ENCODE measurements at regions not wholly inside any gene's neighbourhood (a gene's known extent, or its start where the extent isn't known, plus 50 kb on each side); places are given as distances from the start of the nearest gene placed in this dataset.

- H3K9me3 ChIP-seq (ENCODE audit: low read length), result no peaks in the 10 kb centered on the region
- H3K27me3 ChIP-seq (ENCODE audit: control insufficient read depth in 1 of 2, insufficient read depth in 2 of 2, low read length in 2 of 2), result no peaks in the 10 kb centered on the region
- H3K36me3 ChIP-seq (ENCODE audit: insufficient read depth, low read length), result no peaks in the 10 kb centered on the region
- no peak overlapping the region for H3K4me3 ChIP-seq (ENCODE audit: low read depth in 1 of 2, low read length in 2 of 2)
- no peak overlapping the region for H3K27ac ChIP-seq (ENCODE audit: low read depth, low read length)
- no peak overlapping the region for H3K9ac ChIP-seq (ENCODE audit: low read length)
- no peaks in the 10 kb centered on the region for H3K4me1 ChIP-seq (ENCODE audit: insufficient read depth, low read length)
Measured at GRCh38 chr1:106836708-106837107, 219.8 kb upstream of the PRMT6 start.

- H3K4me1 ChIP-seq (ENCODE audit: insufficient read depth, low read length), result no peaks in the 10 kb centered on the region
- H3K27me3 ChIP-seq (ENCODE audit: control insufficient read depth in 1 of 2, insufficient read depth in 2 of 2, low read length in 2 of 2), result no peaks in the 10 kb centered on the region
- H3K27ac ChIP-seq (ENCODE audit: low read depth, low read length), result no peak overlapping the region
- no peaks in the 10 kb centered on the region for H3K9me3 ChIP-seq (ENCODE audit: low read length)
- H3K9ac ChIP-seq (ENCODE audit: low read length), result no peak overlapping the region
- H3K36me3 ChIP-seq (ENCODE audit: insufficient read depth, low read length), result no peaks in the 10 kb centered on the region
- no peak overlapping the region for H3K4me3 ChIP-seq (ENCODE audit: low read depth in 1 of 2, low read length in 2 of 2)
Measured at GRCh38 chr1:106843518-106843917, 213.0 kb upstream of the PRMT6 start.

- Histone ChIP-seq H3K9ac (ENCODE audit: low read length) (no peak overlapping the region), H3K9me3 (ENCODE audit: low read length) (no peaks in the 10 kb centered on the region), H3K27me3 (ENCODE audit: control insufficient read depth in 1 of 2, insufficient read depth in 2 of 2, low read length in 2 of 2) (no peaks in the 10 kb centered on the region), H3K4me1 (ENCODE audit: insufficient read depth, low read length) (no peaks in the 10 kb centered on the region), H3K36me3 (ENCODE audit: insufficient read depth, low read length) (no peaks in the 10 kb centered on the region), H3K4me3 (ENCODE audit: low read depth in 1 of 2, low read length in 2 of 2) (no peak overlapping the region), H3K27ac (ENCODE audit: low read depth, low read length) (no peak overlapping the region)
Measured at GRCh38 chr1:106846656-106847055, 209.8 kb upstream of the PRMT6 start.

- H3K9ac ChIP-seq (ENCODE audit: low read length), result no peak overlapping the region
- no peaks in the 10 kb centered on the region for H3K9me3 ChIP-seq (ENCODE audit: low read length)
- no peak overlapping the region for H3K4me3 ChIP-seq (ENCODE audit: low read depth in 1 of 2, low read length in 2 of 2)
- H3K27me3 ChIP-seq (ENCODE audit: control insufficient read depth in 1 of 2, insufficient read depth in 2 of 2, low read length in 2 of 2), result no peaks in the 10 kb centered on the region
- H3K27ac ChIP-seq (ENCODE audit: low read depth, low read length), result no peak overlapping the region
- no peaks in the 10 kb centered on the region for H3K36me3 ChIP-seq (ENCODE audit: insufficient read depth, low read length)
- no peaks in the 10 kb centered on the region for H3K4me1 ChIP-seq (ENCODE audit: insufficient read depth, low read length)
Measured at GRCh38 chr1:106861110-106861509, 195.4 kb upstream of the PRMT6 start.

- no peak overlapping the region for H3K27ac ChIP-seq (ENCODE audit: low read depth, low read length)
- H3K9me3 ChIP-seq (ENCODE audit: low read length), result no peaks in the 10 kb centered on the region
Measured at GRCh38 chr1:106868828-106869227, 187.6 kb upstream of the PRMT6 start.

GRCh38 chr1:106875622-106876021 lies 180.9 kb upstream of the PRMT6 start:
- H3K9me3 ChIP-seq (ENCODE audit: low read length), result no peaks in the 10 kb centered on the region
- H3K4me1 ChIP-seq (ENCODE audit: insufficient read depth, low read length), result peaks cover 16% of the 10 kb centered on the region
- no peaks in the 10 kb centered on the region for H3K27me3 ChIP-seq (ENCODE audit: control insufficient read depth in 1 of 2, insufficient read depth in 2 of 2, low read length in 2 of 2)
- no peak overlapping the region for H3K9ac ChIP-seq (ENCODE audit: low read length)
- H3K27ac ChIP-seq (ENCODE audit: low read depth, low read length), result no peak overlapping the region
- H3K4me3 ChIP-seq (ENCODE audit: low read depth in 1 of 2, low read length in 2 of 2), result no peak overlapping the region
- H3K36me3 ChIP-seq (ENCODE audit: insufficient read depth, low read length), result no peaks in the 10 kb centered on the region

More at GRCh38 chr1:106868828-106869227, 187.6 kb upstream of the PRMT6 start:
- no peaks in the 10 kb centered on the region for H3K27me3 ChIP-seq (ENCODE audit: control insufficient read depth in 1 of 2, insufficient read depth in 2 of 2, low read length in 2 of 2)
- H3K9ac ChIP-seq (ENCODE audit: low read length), result no peak overlapping the region
- no peaks in the 10 kb centered on the region for H3K4me1 ChIP-seq (ENCODE audit: insufficient read depth, low read length)
- H3K4me3 ChIP-seq (ENCODE audit: low read depth in 1 of 2, low read length in 2 of 2), result no peak overlapping the region
- no peaks in the 10 kb centered on the region for H3K36me3 ChIP-seq (ENCODE audit: insufficient read depth, low read length)

GRCh38 chr1:106876384-106876783 lies 180.1 kb upstream of the PRMT6 start:
- Histone ChIP-seq H3K9me3 (ENCODE audit: low read length) (no peaks in the 10 kb centered on the region), H3K4me3 (ENCODE audit: low read depth in 1 of 2, low read length in 2 of 2) (no peak overlapping the region), H3K4me1 (ENCODE audit: insufficient read depth, low read length) (peaks cover 17% of the 10 kb centered on the region), H3K27ac (ENCODE audit: low read depth, low read length) (no peak overlapping the region), H3K27me3 (ENCODE audit: control insufficient read depth in 1 of 2, insufficient read depth in 2 of 2, low read length in 2 of 2) (no peaks in the 10 kb centered on the region), H3K9ac (ENCODE audit: low read length) (no peak overlapping the region), H3K36me3 (ENCODE audit: insufficient read depth, low read length) (no peaks in the 10 kb centered on the region)

- Histone ChIP-seq H3K27me3 (ENCODE audit: control insufficient read depth in 1 of 2, insufficient read depth in 2 of 2, low read length in 2 of 2) (no peaks in the 10 kb centered on the region), H3K27ac (ENCODE audit: low read depth, low read length) (no peak overlapping the region), H3K9me3 (ENCODE audit: low read length) (no peaks in the 10 kb centered on the region), H3K4me3 (ENCODE audit: low read depth in 1 of 2, low read length in 2 of 2) (no peak overlapping the region), H3K36me3 (ENCODE audit: insufficient read depth, low read length) (no peaks in the 10 kb centered on the region), H3K4me1 (ENCODE audit: insufficient read depth, low read length) (peaks cover 17% of the 10 kb centered on the region), H3K9ac (ENCODE audit: low read length) (no peak overlapping the region)
Measured at GRCh38 chr1:106879538-106879937, 176.9 kb upstream of the PRMT6 start.

- H3K9ac ChIP-seq (ENCODE audit: low read length), result no peak overlapping the region
- no peaks in the 10 kb centered on the region for H3K27me3 ChIP-seq (ENCODE audit: control insufficient read depth in 1 of 2, insufficient read depth in 2 of 2, low read length in 2 of 2)
- no peaks in the 10 kb centered on the region for H3K9me3 ChIP-seq (ENCODE audit: low read length)
- H3K4me1 ChIP-seq (ENCODE audit: insufficient read depth, low read length), result peaks cover 17% of the 10 kb centered on the region
- no peak overlapping the region for H3K27ac ChIP-seq (ENCODE audit: low read depth, low read length)
- H3K36me3 ChIP-seq (ENCODE audit: insufficient read depth, low read length), result no peaks in the 10 kb centered on the region
- no peak overlapping the region for H3K4me3 ChIP-seq (ENCODE audit: low read depth in 1 of 2, low read length in 2 of 2)
Measured at GRCh38 chr1:106880226-106880625, 176.2 kb upstream of the PRMT6 start.

- no peaks in the 10 kb centered on the region for H3K27me3 ChIP-seq (ENCODE audit: control insufficient read depth in 1 of 2, insufficient read depth in 2 of 2, low read length in 2 of 2)
- no peak overlapping the region for H3K9ac ChIP-seq (ENCODE audit: low read length)
- H3K9me3 ChIP-seq (ENCODE audit: low read length), result no peaks in the 10 kb centered on the region
- no peak overlapping the region for H3K4me3 ChIP-seq (ENCODE audit: low read depth in 1 of 2, low read length in 2 of 2)
- no peaks in the 10 kb centered on the region for H3K36me3 ChIP-seq (ENCODE audit: insufficient read depth, low read length)
- no peak overlapping the region for H3K27ac ChIP-seq (ENCODE audit: low read depth, low read length)
- peaks cover 17% of the 10 kb centered on the region for H3K4me1 ChIP-seq (ENCODE audit: insufficient read depth, low read length)
Measured at GRCh38 chr1:106883208-106883607, 173.3 kb upstream of the PRMT6 start.

- Histone ChIP-seq H3K9ac (ENCODE audit: low read length) (no peak overlapping the region), H3K27me3 (ENCODE audit: control insufficient read depth in 1 of 2, insufficient read depth in 2 of 2, low read length in 2 of 2) (no peaks in the 10 kb centered on the region), H3K9me3 (ENCODE audit: low read length) (no peaks in the 10 kb centered on the region), H3K36me3 (ENCODE audit: insufficient read depth, low read length) (no peaks in the 10 kb centered on the region), H3K27ac (ENCODE audit: low read depth, low read length) (no peak overlapping the region), H3K4me1 (ENCODE audit: insufficient read depth, low read length) (no peaks in the 10 kb centered on the region), H3K4me3 (ENCODE audit: low read depth in 1 of 2, low read length in 2 of 2) (no peak overlapping the region)
Measured at GRCh38 chr1:106889059-106889458, 167.4 kb upstream of the PRMT6 start.

GRCh38 chr1:106889583-106889982 lies 166.9 kb upstream of the PRMT6 start:
- Histone ChIP-seq H3K4me1 (ENCODE audit: insufficient read depth, low read length) (no peaks in the 10 kb centered on the region), H3K9ac (ENCODE audit: low read length) (no peak overlapping the region), H3K36me3 (ENCODE audit: insufficient read depth, low read length) (no peaks in the 10 kb centered on the region), H3K4me3 (ENCODE audit: low read depth in 1 of 2, low read length in 2 of 2) (no peak overlapping the region), H3K27me3 (ENCODE audit: control insufficient read depth in 1 of 2, insufficient read depth in 2 of 2, low read length in 2 of 2) (no peaks in the 10 kb centered on the region), H3K9me3 (ENCODE audit: low read length) (no peaks in the 10 kb centered on the region), H3K27ac (ENCODE audit: low read depth, low read length) (no peak overlapping the region)

Measured in muscle layer of colon (tissue), 2 donors.